ENCODE measurements at regions not wholly inside any gene's neighbourhood (a gene's known extent, or its start where the extent isn't known, plus 50 kb on each side); places are given as distances from the start of the nearest gene placed in this dataset.

GRCh38 chr2:240269886-240270285 is 129.4 kb upstream of the OTOS start:
- RAD21 ChIA-PET (ENCODE audit: unreplicated experiment) = no interaction called here
- ATAC-seq = no peak
- 8% methylated on average over 1 of the region's 1 CpG for WGBS (ENCODE audit: insufficient coverage, insufficient replicate concordance, low lambda C conversion rate, missing lambda C conversion rate)

GRCh38 chr2:240271716-240272341 is 131.4 kb upstream of the OTOS start:
- ATAC-seq (no peak), FAIRE-seq (no peak), DNase-seq (ENCODE audit: low read depth, low spot score) (no peak)
- in situ Hi-C loops (cut with MboI) = no loop called here
- no TSS peak for BruUV-seq (replicated peaks)
- H3K4me1 ChIP-seq (ENCODE audit: control insufficient read depth, insufficient read depth, low read length) = no peaks in the 10 kb centered on the region
- no peaks in the 10 kb centered on the region for H3K36me3 ChIP-seq (ENCODE audit: control insufficient read depth in 2 of 2, insufficient read depth in 2 of 2, low read length in 1 of 2)
- ChIA-PET RAD21 (ENCODE audit: unreplicated experiment) (no interaction called here), CTCF (no interaction called here), POLR2A (no interaction called here), SMC1A (ENCODE audit: uncharacterized antibody, unreplicated experiment) (no interaction called here)
- intact Hi-C loops (cut with micrococcal nuclease; ENCODE audit: unreplicated experiment) = no loop called here
- no peak overlapping the region for H3K27ac ChIP-seq (ENCODE audit: control insufficient read depth, insufficient read depth)
- peaks cover 2% of the 10 kb centered on the region; the same call in 1 of the 3 replicates for H3K9me3 ChIP-seq (replicated peaks; ENCODE audit: control insufficient read depth, insufficient read depth, low read length)
- no peak overlapping the region for H2AFZ ChIP-seq (ENCODE audit: control insufficient read depth, low read depth, low read length)
- no peak overlapping the region for H3K4me2 ChIP-seq (ENCODE audit: control insufficient read depth, insufficient read depth)
- no peaks in the 10 kb centered on the region for H3K27me3 ChIP-seq (replicated peaks in 1 of 2; ENCODE audit: control insufficient read depth in 2 of 2, insufficient read depth in 2 of 2, low read length in 1 of 2)
- WGBS (ENCODE audit: insufficient coverage, insufficient replicate concordance, low lambda C conversion rate, missing lambda C conversion rate) = 3% methylated on average over 4 of the region's 4 CpGs
- TF ChIP-seq ETV6 (conservative IDR thresholded peaks at IDR 0.05 in 1 of 2, IDR thresholded peaks at IDR 0.05 in 1 of 2; ENCODE audit: borderline replicate concordance in 1 of 2, low read depth in 1 of 2) = no peak
- TF ChIP-seq POU2F2 (IDR thresholded peaks at IDR 0.05; ENCODE audit: borderline replicate concordance, low read depth, low read length) = no peak
- TF ChIP-seq SMARCA5 (IDR thresholded peaks at IDR 0.05) = no peak
- no peak for TF ChIP-seq CBX5 (IDR thresholded peaks at IDR 0.05; ENCODE audit: low read depth)
- TF ChIP-seq SMAD5 (IDR thresholded peaks at IDR 0.05; ENCODE audit: low read depth) = no peak
- H3K4me3 ChIP-seq = no peak overlapping the region
- no peaks in the 10 kb centered on the region for H3K79me2 ChIP-seq (ENCODE audit: control insufficient read depth, insufficient read depth, low read length)
- no peaks in the 10 kb centered on the region for H4K20me1 ChIP-seq (ENCODE audit: control insufficient read depth, insufficient read depth)
- no peak overlapping the region for H3K9ac ChIP-seq (ENCODE audit: control insufficient read depth, insufficient read depth, low read length)

More at GRCh38 chr2:240269886-240270285, 129.4 kb upstream of the OTOS start:
- Histone ChIP-seq H3K79me2 (ENCODE audit: control insufficient read depth, insufficient read depth, low read length) (no peaks in the 10 kb centered on the region), H3K4me1 (ENCODE audit: control insufficient read depth, insufficient read depth, low read length) (no peaks in the 10 kb centered on the region), H2AFZ (ENCODE audit: control insufficient read depth, low read depth, low read length) (no peak overlapping the region), H3K4me2 (ENCODE audit: control insufficient read depth, insufficient read depth) (no peak overlapping the region), H3K27ac (ENCODE audit: control insufficient read depth, insufficient read depth) (no peak overlapping the region), H3K9me3 (replicated peaks; ENCODE audit: control insufficient read depth, insufficient read depth, low read length) (peaks cover 2% of the 10 kb centered on the region; the same call in 1 of the 3 replicates), H3K9ac (ENCODE audit: control insufficient read depth, insufficient read depth, low read length) (no peak overlapping the region), H3K36me3 (ENCODE audit: control insufficient read depth in 2 of 2, insufficient read depth in 2 of 2, low read length in 1 of 2) (no peaks in the 10 kb centered on the region), H3K4me3 (no peak overlapping the region), H4K20me1 (ENCODE audit: control insufficient read depth, insufficient read depth) (no peaks in the 10 kb centered on the region), H3K27me3 (replicated peaks in 1 of 2; ENCODE audit: control insufficient read depth in 2 of 2, insufficient read depth in 2 of 2, low read length in 1 of 2) (no peaks in the 10 kb centered on the region)
- intact Hi-C loops (cut with micrococcal nuclease; ENCODE audit: unreplicated experiment) (no loop called here), in situ Hi-C loops (cut with MboI) (no loop called here)
- BruUV-seq (replicated peaks) = no TSS peak
- DNase-seq (ENCODE audit: low read depth, low spot score) (no peak), FAIRE-seq (no peak)
- ChIA-PET CTCF (no interaction called here), POLR2A (no interaction called here), SMC1A (ENCODE audit: uncharacterized antibody, unreplicated experiment) (no interaction called here)
- no peak for TF ChIP-seq NFXL1 (IDR thresholded peaks at IDR 0.05; ENCODE audit: borderline replicate concordance)
- TF ChIP-seq TARDBP (IDR thresholded peaks at IDR 0.05; ENCODE audit: borderline replicate concordance) = no peak

Measured in GM12878 (cell line).